Ishikawa (cell line): ENCODE measurements at regions not wholly inside any gene's neighbourhood (a gene's known extent, or its start where the extent isn't known, plus 50 kb on each side); places are given as distances from the start of the nearest gene placed in this dataset.

Experiments used
- CEBPB ChIP-seq: IDR thresholded peaks from 2 replicates; pipeline ENCODE4 v1.6.1; 2012
- CREB1 ChIP-seq: IDR thresholded peaks from 2 replicates; pipeline ENCODE4 v1.6.1; 2012; ENCODE audit warnings: low read depth
- EGR1 ChIP-seq: IDR thresholded peaks from 2 replicates; pipeline ENCODE4 v1.6.1; 2012
- EP300 ChIP-seq: IDR thresholded peaks from 2 replicates; pipeline ENCODE4 v1.6.1; 2012; ENCODE audit warnings: borderline replicate concordance
- FOXM1 ChIP-seq: IDR thresholded peaks from 2 replicates; pipeline ENCODE4 v1.6.1; 2012; ENCODE audit warnings: low read depth, borderline replicate concordance
- NFIC ChIP-seq: IDR thresholded peaks from 2 replicates; pipeline ENCODE4 v1.6.1; 2012
- RAD21 ChIP-seq: IDR thresholded peaks from 2 replicates; pipeline ENCODE4 v1.6.1; 2012; ENCODE audit warnings: low read depth
- TAF1 ChIP-seq: IDR thresholded peaks from 2 replicates; pipeline ENCODE4 v1.6.1; 2012; ENCODE audit warnings: low read depth, mild to moderate bottlenecking
- TCF12 ChIP-seq: IDR thresholded peaks from 2 replicates; pipeline ENCODE4 v1.6.1; 2012; ENCODE audit warnings: low read depth
- TEAD4 ChIP-seq: IDR thresholded peaks from 2 replicates; pipeline ENCODE4 v1.6.1; 2012
- YY1 ChIP-seq: IDR thresholded peaks from 2 replicates; pipeline ENCODE4 v1.6.1; 2012; ENCODE audit warnings: low read depth
- ZBTB7A ChIP-seq: IDR thresholded peaks from 2 replicates; pipeline ENCODE4 v1.6.1; 2012; ENCODE audit warnings: low read depth
- TF ChIP-seq, protein P1 (sequence below): IDR thresholded peaks from 2 replicates; pipeline ENCODE4 v1.6.1; 2012
- TF ChIP-seq, protein P2 (sequence below): IDR thresholded peaks from 2 replicates; pipeline ENCODE4 v1.6.1; 2012
- TF ChIP-seq, protein P3 (sequence below): IDR thresholded peaks from 2 replicates; pipeline ENCODE4 v1.6.1; 2012; ENCODE audit warnings: low read depth, mild to moderate bottlenecking

DNA sequence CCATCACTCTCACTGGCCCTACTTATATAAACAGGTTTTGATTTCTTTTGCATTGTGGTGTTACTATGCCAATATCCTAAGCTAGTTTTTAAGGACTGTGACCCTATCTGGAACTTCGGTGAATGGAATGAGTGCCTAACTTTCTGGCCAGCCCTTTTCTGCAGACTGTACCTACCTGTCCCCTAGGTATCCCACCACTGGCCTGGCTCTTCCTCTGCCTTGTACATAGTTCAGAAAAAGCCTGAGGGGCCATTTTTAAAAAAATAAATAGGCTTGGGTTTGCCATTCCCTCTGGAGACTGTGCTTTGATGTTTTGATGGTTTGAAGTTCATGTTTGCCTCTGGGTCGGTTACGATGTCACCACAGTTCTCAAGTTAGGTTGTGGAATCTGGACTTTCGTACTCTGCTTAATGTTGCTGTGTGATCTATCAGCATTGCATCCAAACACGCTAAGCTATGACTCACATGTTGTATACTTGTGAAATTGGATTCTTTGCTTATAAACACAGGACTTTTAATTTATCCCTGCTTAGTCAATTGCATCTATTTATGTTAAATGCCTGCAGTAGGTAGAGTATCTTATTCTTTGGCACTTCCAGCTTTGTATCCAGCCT, 182.0 kb downstream of the ANKRD50 start:
- TF ChIP-seq ZBTB7A (no peak), TAF1 (no peak), TCF12 (no peak), CREB1 (no peak), TEAD4 (no peak), RAD21 (no peak), FOXM1 (no peak), YY1 (no peak), EP300 (no peak), CEBPB (no peak), EGR1 (no peak), NFIC (no peak)
- TF ChIP-seq, protein P1, sequence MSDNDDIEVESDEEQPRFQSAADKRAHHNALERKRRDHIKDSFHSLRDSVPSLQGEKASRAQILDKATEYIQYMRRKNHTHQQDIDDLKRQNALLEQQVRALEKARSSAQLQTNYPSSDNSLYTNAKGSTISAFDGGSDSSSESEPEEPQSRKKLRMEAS: no peak
- TF ChIP-seq, protein P2, sequence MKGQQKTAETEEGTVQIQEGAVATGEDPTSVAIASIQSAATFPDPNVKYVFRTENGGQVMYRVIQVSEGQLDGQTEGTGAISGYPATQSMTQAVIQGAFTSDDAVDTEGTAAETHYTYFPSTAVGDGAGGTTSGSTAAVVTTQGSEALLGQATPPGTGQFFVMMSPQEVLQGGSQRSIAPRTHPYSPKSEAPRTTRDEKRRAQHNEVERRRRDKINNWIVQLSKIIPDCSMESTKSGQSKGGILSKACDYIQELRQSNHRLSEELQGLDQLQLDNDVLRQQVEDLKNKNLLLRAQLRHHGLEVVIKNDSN: no peak
- TF ChIP-seq, protein P3, sequence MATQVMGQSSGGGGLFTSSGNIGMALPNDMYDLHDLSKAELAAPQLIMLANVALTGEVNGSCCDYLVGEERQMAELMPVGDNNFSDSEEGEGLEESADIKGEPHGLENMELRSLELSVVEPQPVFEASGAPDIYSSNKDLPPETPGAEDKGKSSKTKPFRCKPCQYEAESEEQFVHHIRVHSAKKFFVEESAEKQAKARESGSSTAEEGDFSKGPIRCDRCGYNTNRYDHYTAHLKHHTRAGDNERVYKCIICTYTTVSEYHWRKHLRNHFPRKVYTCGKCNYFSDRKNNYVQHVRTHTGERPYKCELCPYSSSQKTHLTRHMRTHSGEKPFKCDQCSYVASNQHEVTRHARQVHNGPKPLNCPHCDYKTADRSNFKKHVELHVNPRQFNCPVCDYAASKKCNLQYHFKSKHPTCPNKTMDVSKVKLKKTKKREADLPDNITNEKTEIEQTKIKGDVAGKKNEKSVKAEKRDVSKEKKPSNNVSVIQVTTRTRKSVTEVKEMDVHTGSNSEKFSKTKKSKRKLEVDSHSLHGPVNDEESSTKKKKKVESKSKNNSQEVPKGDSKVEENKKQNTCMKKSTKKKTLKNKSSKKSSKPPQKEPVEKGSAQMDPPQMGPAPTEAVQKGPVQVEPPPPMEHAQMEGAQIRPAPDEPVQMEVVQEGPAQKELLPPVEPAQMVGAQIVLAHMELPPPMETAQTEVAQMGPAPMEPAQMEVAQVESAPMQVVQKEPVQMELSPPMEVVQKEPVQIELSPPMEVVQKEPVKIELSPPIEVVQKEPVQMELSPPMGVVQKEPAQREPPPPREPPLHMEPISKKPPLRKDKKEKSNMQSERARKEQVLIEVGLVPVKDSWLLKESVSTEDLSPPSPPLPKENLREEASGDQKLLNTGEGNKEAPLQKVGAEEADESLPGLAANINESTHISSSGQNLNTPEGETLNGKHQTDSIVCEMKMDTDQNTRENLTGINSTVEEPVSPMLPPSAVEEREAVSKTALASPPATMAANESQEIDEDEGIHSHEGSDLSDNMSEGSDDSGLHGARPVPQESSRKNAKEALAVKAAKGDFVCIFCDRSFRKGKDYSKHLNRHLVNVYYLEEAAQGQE: no peak

DNA sequence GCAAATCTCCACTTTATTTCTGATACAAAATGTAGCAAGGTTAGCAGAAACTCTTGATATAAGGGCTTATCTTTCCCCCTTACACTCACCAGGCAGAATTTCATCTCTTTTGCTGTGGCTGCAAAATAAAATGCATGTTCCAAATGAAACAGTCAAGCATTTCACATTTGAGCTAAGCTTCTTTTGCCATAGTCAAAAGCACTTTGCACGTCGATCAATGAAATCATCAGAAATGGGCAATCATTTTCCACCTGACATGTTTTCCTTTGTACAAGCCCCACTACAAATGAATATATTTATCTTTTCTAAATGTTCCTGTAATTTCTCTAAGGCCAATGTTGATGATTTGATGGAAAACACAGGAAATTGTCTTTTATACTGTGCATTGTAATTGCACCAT, 178.4 kb downstream of the ANKRD50 start:
- TF ChIP-seq EP300: no peak
- TF ChIP-seq, protein P2: no peak
- no peak for TF ChIP-seq EGR1
- no peak for TF ChIP-seq ZBTB7A
- TF ChIP-seq, protein P1: no peak
- TF ChIP-seq TCF12: no peak
- no peak for TF ChIP-seq NFIC

DNA sequence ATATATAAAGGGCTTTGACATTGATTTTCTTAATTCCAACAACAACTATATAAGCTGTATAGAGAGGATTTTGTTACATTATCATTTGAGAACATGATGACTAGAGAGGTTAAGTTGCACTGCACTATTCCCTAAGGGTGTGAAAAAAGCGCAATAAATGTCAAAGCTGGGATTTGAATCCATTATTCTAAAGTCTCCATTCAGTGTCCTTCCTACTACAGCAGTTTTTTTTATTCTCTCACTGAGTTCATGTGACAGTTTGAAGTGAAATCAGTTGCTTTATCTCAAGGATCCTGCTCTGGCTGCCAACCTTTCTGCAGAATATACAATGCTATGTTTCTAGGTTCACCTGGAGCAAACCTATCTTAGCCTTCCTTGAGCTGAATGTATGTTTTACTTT, 177.5 kb downstream of the ANKRD50 start:
- TF ChIP-seq NFIC: no peak
- no peak for TF ChIP-seq RAD21

DNA sequence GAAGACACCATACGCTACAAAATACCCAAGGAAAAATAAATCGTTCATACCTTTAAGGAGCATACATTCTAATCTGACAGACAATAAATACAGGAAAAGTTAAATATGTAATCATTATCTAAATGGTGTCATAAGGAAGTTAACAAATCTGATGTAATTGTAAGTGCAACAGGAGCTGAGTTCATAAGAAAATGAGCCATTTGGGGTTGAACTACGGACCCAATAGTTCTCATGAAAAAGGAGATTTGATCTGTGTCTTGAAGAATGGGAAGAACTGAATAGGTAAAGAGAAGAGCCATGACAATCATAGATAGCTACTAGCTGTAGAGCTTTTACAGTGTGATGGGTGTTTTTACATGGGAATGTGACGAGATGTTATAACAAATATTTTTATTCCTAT, 175.6 kb downstream of the ANKRD50 start:
- TF ChIP-seq, protein P1: no peak
- no peak for TF ChIP-seq NFIC
- TF ChIP-seq ZBTB7A: no peak
- no peak for TF ChIP-seq TAF1
- no peak for TF ChIP-seq RAD21
- TF ChIP-seq, protein P3: no peak
- TF ChIP-seq EP300: no peak
- no peak for TF ChIP-seq EGR1
- TF ChIP-seq CREB1: no peak

DNA sequence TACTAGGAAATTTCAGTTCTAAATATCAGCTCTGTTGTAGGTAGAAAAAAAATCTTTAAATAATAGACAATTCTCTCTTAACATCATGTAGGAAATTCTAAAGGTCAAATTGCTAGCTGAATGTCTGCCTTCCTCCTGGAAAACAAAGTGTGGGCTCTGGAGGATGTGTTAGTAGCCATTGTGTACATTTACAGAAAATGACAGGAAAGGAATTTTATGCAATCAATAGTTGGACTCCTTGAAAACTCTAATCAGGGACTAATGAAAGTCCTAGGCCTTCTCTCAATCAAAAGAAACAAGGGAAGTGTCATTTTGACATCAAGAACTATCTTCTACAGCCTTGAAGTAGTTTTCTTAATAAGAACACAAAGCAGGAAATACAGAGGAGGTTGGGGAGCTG, 174.6 kb downstream of the ANKRD50 start:
- no peak for TF ChIP-seq TCF12
- no peak for TF ChIP-seq TAF1
- TF ChIP-seq NFIC: no peak
- TF ChIP-seq YY1: no peak
- TF ChIP-seq TEAD4: no peak
- no peak for TF ChIP-seq CREB1
- TF ChIP-seq, protein P2: no peak
- TF ChIP-seq, protein P3: no peak
- TF ChIP-seq RAD21: no peak
- no peak for TF ChIP-seq EGR1
- no peak for TF ChIP-seq FOXM1
- no peak for TF ChIP-seq ZBTB7A
- TF ChIP-seq, protein P1: no peak
- TF ChIP-seq CEBPB: no peak
- TF ChIP-seq EP300: no peak
